ENCODE measurements at regions not wholly inside any gene's neighbourhood (a gene's known extent, or its start where the extent isn't known, plus 50 kb on each side); places are given as distances from the start of the nearest gene placed in this dataset.

GRCh38 chr2:104781151-104781550, 72.8 kb upstream of the POU3F3 start:
- H4K20me1 ChIP-seq (ENCODE audit: insufficient read depth) = no peaks in the 10 kb centered on the region
- no peak overlapping the region for H3K9ac ChIP-seq
- H3K79me2 ChIP-seq (ENCODE audit: insufficient read depth, low read depth) = no peaks in the 10 kb centered on the region
- no peaks in the 10 kb centered on the region for H3K36me3 ChIP-seq (ENCODE audit: insufficient read depth)
- H3K27me3 ChIP-seq (ENCODE audit: insufficient read depth, low read depth) = no peaks in the 10 kb centered on the region
- TF ChIP-seq CTCF (conservative IDR thresholded peaks at IDR 0.05; ENCODE audit: low read depth, low read length) = no peak
- H3K27ac ChIP-seq = no peak overlapping the region
- no peak overlapping the region for H3K4me2 ChIP-seq
- no peaks in the 10 kb centered on the region for H3K4me1 ChIP-seq (ENCODE audit: low read depth, poor library complexity, severe bottlenecking)
- H3K4me3 ChIP-seq (IDR thresholded peaks at IDR 0.05; ENCODE audit: insufficient read depth, low read depth, low read length) = no peak overlapping the region
- H2AFZ ChIP-seq (ENCODE audit: low read depth) = no peak overlapping the region

DNA sequence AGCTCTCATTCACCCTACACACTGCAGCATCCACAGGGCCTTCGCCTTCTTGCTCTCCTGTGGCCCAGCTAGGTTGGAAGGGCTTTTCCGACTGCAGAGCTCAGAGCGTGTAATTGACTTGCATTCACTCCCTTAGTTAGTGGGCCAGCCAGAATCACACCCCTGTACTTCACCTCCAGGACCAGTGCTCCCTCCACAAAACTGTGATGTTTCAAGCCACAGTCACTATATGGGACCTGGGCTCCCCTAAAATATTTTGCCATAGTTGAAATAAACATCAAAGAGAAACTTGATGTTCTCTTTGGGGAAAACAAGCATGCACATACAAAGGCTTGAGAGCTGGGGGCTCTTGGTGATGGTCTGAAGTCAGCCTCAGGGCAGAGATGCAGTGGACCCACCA, 69.7 kb upstream of the POU3F3 start:
- Histone ChIP-seq H3K36me3 (ENCODE audit: insufficient read depth) (no peaks in the 10 kb centered on the region), H3K27ac (no peak overlapping the region), H3K4me2 (no peak overlapping the region), H3K4me1 (ENCODE audit: low read depth, poor library complexity, severe bottlenecking) (no peaks in the 10 kb centered on the region), H2AFZ (ENCODE audit: low read depth) (no peak overlapping the region), H3K79me2 (ENCODE audit: insufficient read depth, low read depth) (no peaks in the 10 kb centered on the region), H3K27me3 (ENCODE audit: insufficient read depth, low read depth) (no peaks in the 10 kb centered on the region), H3K9ac (no peak overlapping the region), H3K4me3 (IDR thresholded peaks at IDR 0.05; ENCODE audit: insufficient read depth, low read depth, low read length) (no peak overlapping the region), H4K20me1 (ENCODE audit: insufficient read depth) (no peaks in the 10 kb centered on the region)
- TF ChIP-seq CTCF (conservative IDR thresholded peaks at IDR 0.05; ENCODE audit: low read depth, low read length) = no peak

- no peak overlapping the region for H3K9ac ChIP-seq
- H3K27ac ChIP-seq = no peak overlapping the region
- H3K27me3 ChIP-seq (ENCODE audit: insufficient read depth, low read depth) = no peaks in the 10 kb centered on the region
- H3K36me3 ChIP-seq (ENCODE audit: insufficient read depth) = no peaks in the 10 kb centered on the region
- no peaks in the 10 kb centered on the region for H4K20me1 ChIP-seq (ENCODE audit: insufficient read depth)
- no peaks in the 10 kb centered on the region for H3K4me1 ChIP-seq (ENCODE audit: low read depth, poor library complexity, severe bottlenecking)
- no peak overlapping the region for H2AFZ ChIP-seq (ENCODE audit: low read depth)
- H3K4me3 ChIP-seq (IDR thresholded peaks at IDR 0.05; ENCODE audit: insufficient read depth, low read depth, low read length) = no peak overlapping the region
- H3K4me2 ChIP-seq = no peak overlapping the region
- H3K79me2 ChIP-seq (ENCODE audit: insufficient read depth, low read depth) = no peaks in the 10 kb centered on the region
- TF ChIP-seq CTCF (conservative IDR thresholded peaks at IDR 0.05; ENCODE audit: low read depth, low read length) = no peak
These were observed 67.7 kb upstream of the POU3F3 start for GRCh38 chr2:104786204-104786603.

DNA sequence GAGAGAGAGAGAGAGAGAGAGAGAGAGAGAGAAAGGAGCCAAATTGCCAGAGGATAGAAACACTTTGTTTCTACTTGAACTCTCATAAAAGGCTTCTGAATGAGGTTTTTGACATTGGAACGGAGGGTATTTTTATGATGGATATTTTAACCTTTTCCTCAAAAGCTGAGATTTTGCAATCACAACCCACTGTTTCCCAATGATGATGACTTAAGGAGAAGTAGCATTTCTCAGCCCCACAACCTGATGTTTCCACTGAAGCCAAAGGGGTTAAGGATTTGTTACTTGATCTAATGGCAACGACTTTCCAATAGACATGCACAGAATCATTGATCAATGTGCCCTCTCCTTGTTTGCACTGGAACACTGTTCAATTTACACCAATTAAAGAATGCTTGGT, 67.1 kb upstream of the POU3F3 start:
- Histone ChIP-seq H2AFZ (ENCODE audit: low read depth) (no peak overlapping the region), H3K4me2 (no peak overlapping the region), H3K79me2 (ENCODE audit: insufficient read depth, low read depth) (no peaks in the 10 kb centered on the region), H3K9ac (no peak overlapping the region), H3K4me1 (ENCODE audit: low read depth, poor library complexity, severe bottlenecking) (no peaks in the 10 kb centered on the region), H3K36me3 (ENCODE audit: insufficient read depth) (no peaks in the 10 kb centered on the region), H3K27me3 (ENCODE audit: insufficient read depth, low read depth) (no peaks in the 10 kb centered on the region), H3K4me3 (IDR thresholded peaks at IDR 0.05; ENCODE audit: insufficient read depth, low read depth, low read length) (no peak overlapping the region), H3K27ac (no peak overlapping the region), H4K20me1 (ENCODE audit: insufficient read depth) (no peaks in the 10 kb centered on the region)
- TF ChIP-seq CTCF (conservative IDR thresholded peaks at IDR 0.05; ENCODE audit: low read depth, low read length) = no peak
